Mesothelial cell of epicardium (in vitro differentiated cells): ENCODE measurements at regions not wholly inside any gene's neighbourhood (a gene's known extent, or its start where the extent isn't known, plus 50 kb on each side); places are given as distances from the start of the nearest gene placed in this dataset.

Experiments
- DNase-seq, 2 experiments: peaks; one replicate each; pipeline ENCODE4 v3.0.0; 2021; ENCODE audit warnings: low spot score in 2 of 2; ENCODE audit not compliant: unreplicated experiment in 2 of 2
- H3K27ac Mint-ChIP-seq: 2 replicates; pipeline ENCODE4 v1.8.0; 2021; ENCODE audit warnings: mixed read lengths
- H3K27me3 Mint-ChIP-seq: 2 replicates; pipeline ENCODE4 v1.8.0; 2021; ENCODE audit warnings: low read depth, mixed read lengths
- H3K36me3 Mint-ChIP-seq: 2 replicates; pipeline ENCODE4 v1.8.0; 2021; ENCODE audit warnings: mixed read lengths
- H3K4me1 Mint-ChIP-seq: 2 replicates; pipeline ENCODE4 v1.8.0; 2021; ENCODE audit warnings: mixed read lengths
- H3K4me3 Mint-ChIP-seq: 2 replicates; pipeline ENCODE4 v1.8.0; 2021; ENCODE audit warnings: mild to moderate bottlenecking, moderate library complexity, mixed read lengths
- H3K9me3 Mint-ChIP-seq: 2 replicates; pipeline ENCODE4 v1.8.0; 2021; ENCODE audit warnings: mixed read lengths
- TF ChIP-seq, protein P1 (sequence below): fragments of 200-600 bp; sonication (generic); IDR thresholded peaks from one replicate; pipeline ENCODE4 v1.5.0; 2021; ENCODE audit warnings: antibody characterized with exemption; ENCODE audit not compliant: unreplicated experiment

DNA sequence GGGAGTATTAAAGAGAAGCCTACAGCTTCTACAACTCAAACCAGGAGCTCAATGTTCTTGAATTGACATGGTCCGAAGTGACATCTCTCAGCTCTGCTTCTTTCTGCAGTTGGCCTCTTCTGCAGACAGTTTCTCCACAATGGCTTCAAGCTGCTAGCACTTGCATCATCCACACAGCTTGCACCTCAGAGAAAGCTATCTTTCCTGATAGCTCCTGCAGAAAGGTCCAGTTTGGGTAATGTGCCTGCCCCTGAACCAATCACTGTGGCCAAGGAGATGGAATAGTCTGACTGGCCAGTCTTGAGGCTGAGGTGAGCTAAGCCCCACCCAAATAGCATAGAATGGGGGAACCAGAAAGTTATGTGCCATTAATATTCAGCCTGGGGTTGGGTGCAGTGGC lies 95.8 kb upstream of the ABCA1 start:
- TF ChIP-seq, protein P1, sequence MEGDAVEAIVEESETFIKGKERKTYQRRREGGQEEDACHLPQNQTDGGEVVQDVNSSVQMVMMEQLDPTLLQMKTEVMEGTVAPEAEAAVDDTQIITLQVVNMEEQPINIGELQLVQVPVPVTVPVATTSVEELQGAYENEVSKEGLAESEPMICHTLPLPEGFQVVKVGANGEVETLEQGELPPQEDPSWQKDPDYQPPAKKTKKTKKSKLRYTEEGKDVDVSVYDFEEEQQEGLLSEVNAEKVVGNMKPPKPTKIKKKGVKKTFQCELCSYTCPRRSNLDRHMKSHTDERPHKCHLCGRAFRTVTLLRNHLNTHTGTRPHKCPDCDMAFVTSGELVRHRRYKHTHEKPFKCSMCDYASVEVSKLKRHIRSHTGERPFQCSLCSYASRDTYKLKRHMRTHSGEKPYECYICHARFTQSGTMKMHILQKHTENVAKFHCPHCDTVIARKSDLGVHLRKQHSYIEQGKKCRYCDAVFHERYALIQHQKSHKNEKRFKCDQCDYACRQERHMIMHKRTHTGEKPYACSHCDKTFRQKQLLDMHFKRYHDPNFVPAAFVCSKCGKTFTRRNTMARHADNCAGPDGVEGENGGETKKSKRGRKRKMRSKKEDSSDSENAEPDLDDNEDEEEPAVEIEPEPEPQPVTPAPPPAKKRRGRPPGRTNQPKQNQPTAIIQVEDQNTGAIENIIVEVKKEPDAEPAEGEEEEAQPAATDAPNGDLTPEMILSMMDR = no peak
- Mint-ChIP-seq H3K27ac (no peak overlapping the region), H3K9me3 (no peaks in the 10 kb centered on the region), H3K4me3 (no peak overlapping the region), H3K27me3 (no peaks in the 10 kb centered on the region), H3K4me1 (no peaks in the 10 kb centered on the region), H3K36me3 (no peaks in the 10 kb centered on the region)
- no peak for DNase-seq

- H3K4me1 Mint-ChIP-seq = no peaks in the 10 kb centered on the region
- TF ChIP-seq, protein P1 = no peak
- H3K9me3 Mint-ChIP-seq = no peaks in the 10 kb centered on the region
- no peak overlapping the region for H3K27ac Mint-ChIP-seq
- DNase-seq = no peak
- H3K27me3 Mint-ChIP-seq = no peaks in the 10 kb centered on the region
- H3K4me3 Mint-ChIP-seq = no peak overlapping the region
- no peaks in the 10 kb centered on the region for H3K36me3 Mint-ChIP-seq
Observed at GRCh38 chr9:105024529-105024928, 96.6 kb upstream of the ABCA1 start.

DNA sequence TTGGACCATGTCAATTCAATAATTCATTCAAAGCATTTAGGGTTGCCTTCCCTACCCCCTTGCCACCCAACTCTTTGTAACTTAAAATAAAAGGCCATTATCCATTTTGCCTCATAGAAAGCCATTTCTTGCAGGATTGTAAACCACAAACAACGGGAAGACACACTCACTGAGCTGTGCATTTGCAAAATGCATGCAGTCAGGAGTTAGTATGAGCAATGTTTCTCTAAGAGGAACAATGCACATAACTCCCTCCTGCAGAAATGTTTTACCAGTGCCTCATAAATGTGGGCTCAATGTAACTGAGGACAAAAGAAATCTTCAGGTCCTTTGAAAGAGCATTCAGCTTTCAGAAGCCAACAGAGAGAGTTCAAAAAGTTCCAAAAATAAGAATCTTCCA lies 98.5 kb upstream of the ABCA1 start:
- DNase-seq = no peak
- no peaks in the 10 kb centered on the region for H3K9me3 Mint-ChIP-seq
- TF ChIP-seq, protein P1 = no peak
- no peak overlapping the region for H3K27ac Mint-ChIP-seq
- no peaks in the 10 kb centered on the region for H3K4me1 Mint-ChIP-seq
- H3K4me3 Mint-ChIP-seq = no peak overlapping the region
- no peaks in the 10 kb centered on the region for H3K36me3 Mint-ChIP-seq
- H3K27me3 Mint-ChIP-seq = no peaks in the 10 kb centered on the region

GRCh38 chr9:105027084-105027483 lies 99.1 kb upstream of the ABCA1 start:
- Mint-ChIP-seq H3K4me1 (no peaks in the 10 kb centered on the region), H3K27me3 (no peaks in the 10 kb centered on the region), H3K27ac (no peak overlapping the region), H3K9me3 (no peaks in the 10 kb centered on the region), H3K4me3 (no peak overlapping the region), H3K36me3 (no peaks in the 10 kb centered on the region)
- DNase-seq = no peak
- TF ChIP-seq, protein P1 = no peak

DNA sequence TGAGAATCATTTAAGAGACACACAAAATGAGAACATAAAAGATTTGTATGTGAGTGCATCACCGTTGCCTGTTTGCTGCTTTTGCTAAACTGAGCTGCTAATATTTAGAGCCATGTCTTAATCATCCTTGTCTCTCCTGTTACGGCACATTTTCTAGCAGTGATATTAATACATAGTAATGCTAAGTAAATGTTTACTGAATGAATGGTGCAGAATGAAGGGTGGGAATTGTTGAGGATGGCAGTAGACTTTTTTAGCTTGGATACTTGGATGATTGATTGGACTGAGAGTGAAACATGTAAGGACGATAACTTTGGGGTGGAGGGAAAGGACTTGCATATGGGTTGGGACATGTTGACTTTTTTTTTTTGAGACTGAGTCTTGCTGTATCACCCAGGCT lies 102.3 kb upstream of the ABCA1 start:
- Mint-ChIP-seq H3K4me3 (no peak overlapping the region), H3K4me1 (no peaks in the 10 kb centered on the region), H3K27me3 (no peaks in the 10 kb centered on the region), H3K9me3 (no peaks in the 10 kb centered on the region), H3K36me3 (no peaks in the 10 kb centered on the region), H3K27ac (no peak overlapping the region)
- TF ChIP-seq, protein P1 = no peak
- no peak for DNase-seq

GRCh38 chr9:105037139-105037538 lies 109.2 kb upstream of the ABCA1 start:
- Mint-ChIP-seq H3K4me1 (no peaks in the 10 kb centered on the region), H3K27ac (no peak overlapping the region), H3K9me3 (peaks cover 26% of the 10 kb centered on the region), H3K27me3 (no peaks in the 10 kb centered on the region), H3K4me3 (no peak overlapping the region), H3K36me3 (peaks cover 8% of the 10 kb centered on the region)
- TF ChIP-seq, protein P1 = no peak
- DNase-seq = no peak
